GM23338 (cell line): ENCODE measurements at regions not wholly inside any gene's neighbourhood (a gene's known extent, or its start where the extent isn't known, plus 50 kb on each side); places are given as distances from the start of the nearest gene placed in this dataset.
A peak's percentile ranks its signal among the peaks of the same experiment; 100 is the strongest.

ENCODE experiments used
- ATAC-seq: fragments of 200-7000 bp; cut with Tn5 transposase; 3 replicates; pipeline ENCODE4 v1.9.1; 2020
- DNase-seq: peaks from one replicate; pipeline ENCODE4 v3.0.0-alpha.2; 2015; ENCODE audit warnings: low spot score
- H2AFZ ChIP-seq: fragments of 200-600 bp; sonication (generic); 2 replicates; pipeline ENCODE4 v1.8.0; 2016; ENCODE audit warnings: antibody characterized with exemption, mild to moderate bottlenecking, moderate library complexity
- H3F3A ChIP-seq: fragments of 200-600 bp; sonication (generic); replicated peaks from 2 replicates; pipeline ENCODE4 v1.8.0; 2017; ENCODE audit warnings: antibody characterized with exemption, mixed run types, low read depth
- H3K27ac ChIP-seq: fragments of 200-600 bp; sonication (generic); 2 replicates; pipeline ENCODE4 v1.6.1; 2016; ENCODE audit warnings: low read depth
- H3K27me3 ChIP-seq: fragments of 200-600 bp; sonication (generic); 2 replicates; pipeline ENCODE4 v1.8.0; 2016; ENCODE audit warnings: mild to moderate bottlenecking, mixed run types, moderate library complexity; ENCODE audit not compliant: insufficient read depth
- H3K36me3 ChIP-seq: fragments of 200-600 bp; sonication (generic); 2 replicates; pipeline ENCODE4 v1.8.0; 2016; ENCODE audit warnings: mild to moderate bottlenecking; ENCODE audit not compliant: insufficient read depth
- H3K4me1 ChIP-seq: fragments of 200-600 bp; sonication (generic); 2 replicates; pipeline ENCODE4 v1.8.0; 2016; ENCODE audit warnings: mild to moderate bottlenecking, moderate library complexity; ENCODE audit not compliant: insufficient read depth
- H3K4me2 ChIP-seq: fragments of 200-600 bp; sonication (generic); 2 replicates; pipeline ENCODE4 v1.7.1; 2017; ENCODE audit warnings: mixed run types
- H3K4me3 ChIP-seq: fragments of 200-600 bp; sonication (generic); 2 replicates; pipeline ENCODE4 v1.6.1; 2016; ENCODE audit warnings: mixed run types
- H3K79me2 ChIP-seq: fragments of 200-600 bp; sonication (generic); replicated peaks from 2 replicates; pipeline ENCODE4 v1.8.0; 2017; ENCODE audit warnings: mild to moderate bottlenecking; ENCODE audit not compliant: insufficient read depth
- H3K9me2 ChIP-seq: fragments of 200-600 bp; sonication (generic); 2 replicates; pipeline ENCODE4 v1.8.0; 2017; ENCODE audit not compliant: insufficient read depth
- H4K20me1 ChIP-seq: fragments of 200-600 bp; sonication (generic); replicated peaks from 2 replicates; pipeline ENCODE4 v1.8.0; 2017; ENCODE audit warnings: mild to moderate bottlenecking; ENCODE audit not compliant: insufficient read depth
- H3K27ac Mint-ChIP-seq: 2 replicates; pipeline ENCODE4 v1.8.0; 2020; ENCODE audit warnings: inconsistent platforms, mild to moderate bottlenecking, moderate library complexity, mixed read lengths
- H3K27me3 Mint-ChIP-seq: 3 replicates; pipeline ENCODE4 v1.8.0; 2022; ENCODE audit warnings: low read depth, mild to moderate bottlenecking, moderate library complexity, mixed read lengths, inconsistent platforms; ENCODE audit not compliant: insufficient read depth, poor library complexity
- H3K36me3 Mint-ChIP-seq: 3 replicates; pipeline ENCODE4 v1.8.0; 2021; ENCODE audit warnings: low read depth, mild to moderate bottlenecking, inconsistent platforms, moderate library complexity, mixed read lengths
- H3K4me1 Mint-ChIP-seq: 3 replicates; pipeline ENCODE4 v1.8.0; 2020; ENCODE audit warnings: mild to moderate bottlenecking, inconsistent platforms, mixed read lengths
- H3K4me3 Mint-ChIP-seq: 3 replicates; pipeline ENCODE4 v1.8.0; 2021; ENCODE audit warnings: moderate library complexity, mild to moderate bottlenecking, inconsistent platforms, mixed read lengths
- H3K9me3 Mint-ChIP-seq: 3 replicates; pipeline ENCODE4 v1.8.0; 2020; ENCODE audit warnings: moderate library complexity, mild to moderate bottlenecking, inconsistent platforms, mixed read lengths
- EZH2phosphoT487 ChIP-seq: fragments of 200-600 bp; sonication (generic); IDR thresholded peaks from one replicate; pipeline ENCODE4 v1.8.1; 2018; ENCODE audit warnings: antibody characterized with exemption; ENCODE audit not compliant: unreplicated experiment
- NANOG ChIP-seq: IDR thresholded peaks from 2 replicates; pipeline ENCODE4 v1.6.1; 2016; ENCODE audit warnings: antibody characterized with exemption, borderline replicate concordance
- ZNF114 ChIP-seq: fragments of 250-450 bp; sonication (Bioruptor Pico); IDR thresholded peaks from 2 replicates; pipeline ENCODE4 v1.5.0; 2020; ENCODE audit warnings: mild to moderate bottlenecking, moderate library complexity
- TF ChIP-seq, protein P1 (sequence below): fragments of 250-450 bp; sonication (Bioruptor Pico); IDR thresholded peaks from 2 replicates; pipeline ENCODE4 v1.5.0; 2020; ENCODE audit warnings: mild to moderate bottlenecking, moderate library complexity
- TF ChIP-seq, protein P2 (sequence below), 2 experiments: fragments of 200-600 bp in 1 of 2; sonication (generic) in 1 of 2; conservative IDR thresholded peaks; 2 replicates each; pipeline versions ENCODE4 v1.5.1 to v1.6.1; 2016 to 2017; ENCODE audit warnings: antibody characterized with exemption in 2 of 2, low read depth in 2 of 2, mild to moderate bottlenecking in 2 of 2, moderate library complexity in 1 of 2

DNA sequence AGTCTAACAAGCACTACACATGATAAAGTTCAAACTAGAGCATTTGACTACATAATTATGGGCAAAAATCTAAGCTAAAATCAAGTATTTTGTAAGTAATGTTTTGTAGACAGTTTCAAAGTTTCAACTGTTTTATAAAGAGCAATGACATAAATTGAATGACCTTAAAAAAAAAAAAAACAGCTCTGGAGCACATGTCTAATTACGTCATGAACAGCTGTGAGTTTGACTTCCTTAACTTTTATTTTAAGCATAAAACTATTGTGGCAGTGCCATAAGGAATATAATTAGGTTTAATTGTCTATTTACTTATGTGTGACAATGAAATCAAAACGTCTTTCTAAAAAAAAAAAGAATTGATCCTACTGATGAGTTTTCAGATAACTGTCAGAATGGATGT, 272.5 kb upstream of the LRRC7 start (continued):
- TF ChIP-seq, protein P1, sequence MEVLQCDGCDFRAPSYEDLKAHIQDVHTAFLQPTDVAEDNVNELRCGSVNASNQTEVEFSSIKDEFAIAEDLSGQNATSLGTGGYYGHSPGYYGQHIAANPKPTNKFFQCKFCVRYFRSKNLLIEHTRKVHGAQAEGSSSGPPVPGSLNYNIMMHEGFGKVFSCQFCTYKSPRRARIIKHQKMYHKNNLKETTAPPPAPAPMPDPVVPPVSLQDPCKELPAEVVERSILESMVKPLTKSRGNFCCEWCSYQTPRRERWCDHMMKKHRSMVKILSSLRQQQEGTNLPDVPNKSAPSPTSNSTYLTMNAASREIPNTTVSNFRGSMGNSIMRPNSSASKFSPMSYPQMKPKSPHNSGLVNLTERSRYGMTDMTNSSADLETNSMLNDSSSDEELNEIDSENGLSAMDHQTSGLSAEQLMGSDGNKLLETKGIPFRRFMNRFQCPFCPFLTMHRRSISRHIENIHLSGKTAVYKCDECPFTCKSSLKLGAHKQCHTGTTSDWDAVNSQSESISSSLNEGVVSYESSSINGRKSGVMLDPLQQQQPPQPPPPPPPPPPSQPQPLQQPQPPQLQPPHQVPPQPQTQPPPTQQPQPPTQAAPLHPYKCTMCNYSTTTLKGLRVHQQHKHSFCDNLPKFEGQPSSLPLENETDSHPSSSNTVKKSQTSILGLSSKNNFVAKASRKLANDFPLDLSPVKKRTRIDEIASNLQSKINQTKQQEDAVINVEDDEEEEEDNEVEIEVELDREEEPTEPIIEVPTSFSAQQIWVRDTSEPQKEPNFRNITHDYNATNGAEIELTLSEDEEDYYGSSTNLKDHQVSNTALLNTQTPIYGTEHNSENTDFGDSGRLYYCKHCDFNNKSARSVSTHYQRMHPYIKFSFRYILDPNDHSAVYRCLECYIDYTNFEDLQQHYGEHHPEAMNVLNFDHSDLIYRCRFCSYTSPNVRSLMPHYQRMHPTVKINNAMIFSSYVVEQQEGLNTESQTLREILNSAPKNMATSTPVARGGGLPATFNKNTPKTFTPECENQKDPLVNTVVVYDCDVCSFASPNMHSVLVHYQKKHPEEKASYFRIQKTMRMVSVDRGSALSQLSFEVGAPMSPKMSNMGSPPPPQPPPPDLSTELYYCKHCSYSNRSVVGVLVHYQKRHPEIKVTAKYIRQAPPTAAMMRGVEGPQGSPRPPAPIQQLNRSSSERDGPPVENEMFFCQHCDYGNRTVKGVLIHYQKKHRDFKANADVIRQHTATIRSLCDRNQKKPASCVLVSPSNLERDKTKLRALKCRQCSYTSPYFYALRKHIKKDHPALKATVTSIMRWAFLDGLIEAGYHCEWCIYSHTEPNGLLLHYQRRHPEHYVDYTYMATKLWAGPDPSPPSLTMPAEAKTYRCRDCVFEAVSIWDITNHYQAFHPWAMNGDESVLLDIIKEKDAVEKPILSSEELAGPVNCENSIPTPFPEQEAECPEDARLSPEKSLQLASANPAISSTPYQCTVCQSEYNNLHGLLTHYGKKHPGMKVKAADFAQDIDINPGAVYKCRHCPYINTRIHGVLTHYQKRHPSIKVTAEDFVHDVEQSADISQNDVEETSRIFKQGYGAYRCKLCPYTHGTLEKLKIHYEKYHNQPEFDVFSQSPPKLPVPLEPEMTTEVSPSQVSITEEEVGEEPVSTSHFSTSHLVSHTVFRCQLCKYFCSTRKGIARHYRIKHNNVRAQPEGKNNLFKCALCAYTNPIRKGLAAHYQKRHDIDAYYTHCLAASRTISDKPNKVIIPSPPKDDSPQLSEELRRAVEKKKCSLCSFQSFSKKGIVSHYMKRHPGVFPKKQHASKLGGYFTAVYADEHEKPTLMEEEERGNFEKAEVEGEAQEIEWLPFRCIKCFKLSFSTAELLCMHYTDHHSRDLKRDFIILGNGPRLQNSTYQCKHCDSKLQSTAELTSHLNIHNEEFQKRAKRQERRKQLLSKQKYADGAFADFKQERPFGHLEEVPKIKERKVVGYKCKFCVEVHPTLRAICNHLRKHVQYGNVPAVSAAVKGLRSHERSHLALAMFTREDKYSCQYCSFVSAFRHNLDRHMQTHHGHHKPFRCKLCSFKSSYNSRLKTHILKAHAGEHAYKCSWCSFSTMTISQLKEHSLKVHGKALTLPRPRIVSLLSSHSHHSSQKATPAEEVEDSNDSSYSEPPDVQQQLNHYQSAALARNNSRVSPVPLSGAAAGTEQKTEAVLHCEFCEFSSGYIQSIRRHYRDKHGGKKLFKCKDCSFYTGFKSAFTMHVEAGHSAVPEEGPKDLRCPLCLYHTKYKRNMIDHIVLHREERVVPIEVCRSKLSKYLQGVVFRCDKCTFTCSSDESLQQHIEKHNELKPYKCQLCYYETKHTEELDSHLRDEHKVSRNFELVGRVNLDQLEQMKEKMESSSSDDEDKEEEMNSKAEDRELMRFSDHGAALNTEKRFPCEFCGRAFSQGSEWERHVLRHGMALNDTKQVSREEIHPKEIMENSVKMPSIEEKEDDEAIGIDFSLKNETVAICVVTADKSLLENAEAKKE = no peak
- TF ChIP-seq NANOG = no peak
- no peak for TF ChIP-seq EZH2phosphoT487

DNA sequence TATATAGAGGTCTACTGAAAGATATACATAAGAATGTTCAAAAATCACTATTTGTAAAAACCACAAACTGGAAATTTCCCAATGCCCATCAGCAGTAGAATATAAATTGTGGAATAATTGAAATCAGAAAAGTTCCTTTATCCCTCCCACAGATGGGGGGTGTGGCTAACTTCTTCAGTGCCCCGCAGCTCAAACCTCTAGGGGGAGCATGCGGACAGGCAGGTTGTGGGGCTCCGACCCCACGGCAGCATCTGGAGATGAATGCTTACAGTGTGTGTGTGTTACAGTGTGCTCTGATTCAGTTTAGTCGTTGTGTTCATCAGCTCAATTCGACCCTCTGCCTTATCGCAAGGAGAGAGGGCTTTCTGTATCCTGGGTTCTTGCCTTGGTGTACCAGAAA, 262.1 kb upstream of the LRRC7 start:
- Mint-ChIP-seq H3K27ac (no peak overlapping the region), H3K36me3 (peaks cover 3% of the 10 kb centered on the region; the same call in 1 of the 3 replicates), H3K27me3 (peaks cover 4% of the 10 kb centered on the region), H3K9me3 (peaks cover 3% of the 10 kb centered on the region; the same call in 1 of the 3 replicates), H3K4me3 (no peak overlapping the region), H3K4me1 (no peaks in the 10 kb centered on the region)
- H2AFZ ChIP-seq = peak overlapping the region; percentile 69
- H3K36me3 ChIP-seq = no peaks in the 10 kb centered on the region
- no peak overlapping the region for H3K27ac ChIP-seq
- no peaks in the 10 kb centered on the region for H4K20me1 ChIP-seq
- ATAC-seq (peak; percentile 95), DNase-seq (peak; percentile 79)
- no peaks in the 10 kb centered on the region for H3F3A ChIP-seq
- TF ChIP-seq, protein P2, sequence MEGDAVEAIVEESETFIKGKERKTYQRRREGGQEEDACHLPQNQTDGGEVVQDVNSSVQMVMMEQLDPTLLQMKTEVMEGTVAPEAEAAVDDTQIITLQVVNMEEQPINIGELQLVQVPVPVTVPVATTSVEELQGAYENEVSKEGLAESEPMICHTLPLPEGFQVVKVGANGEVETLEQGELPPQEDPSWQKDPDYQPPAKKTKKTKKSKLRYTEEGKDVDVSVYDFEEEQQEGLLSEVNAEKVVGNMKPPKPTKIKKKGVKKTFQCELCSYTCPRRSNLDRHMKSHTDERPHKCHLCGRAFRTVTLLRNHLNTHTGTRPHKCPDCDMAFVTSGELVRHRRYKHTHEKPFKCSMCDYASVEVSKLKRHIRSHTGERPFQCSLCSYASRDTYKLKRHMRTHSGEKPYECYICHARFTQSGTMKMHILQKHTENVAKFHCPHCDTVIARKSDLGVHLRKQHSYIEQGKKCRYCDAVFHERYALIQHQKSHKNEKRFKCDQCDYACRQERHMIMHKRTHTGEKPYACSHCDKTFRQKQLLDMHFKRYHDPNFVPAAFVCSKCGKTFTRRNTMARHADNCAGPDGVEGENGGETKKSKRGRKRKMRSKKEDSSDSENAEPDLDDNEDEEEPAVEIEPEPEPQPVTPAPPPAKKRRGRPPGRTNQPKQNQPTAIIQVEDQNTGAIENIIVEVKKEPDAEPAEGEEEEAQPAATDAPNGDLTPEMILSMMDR (conservative IDR thresholded peaks at IDR 0.05; ENCODE audit: low read depth in 2 of 2) = peak; percentile 78 to 86
- no peak for TF ChIP-seq ZNF114 (CRISPR knock-in tag)
- no peaks in the 10 kb centered on the region for H3K4me1 ChIP-seq
- no peak overlapping the region for H3K4me3 ChIP-seq
- H3K79me2 ChIP-seq = no peaks in the 10 kb centered on the region
- no peaks in the 10 kb centered on the region for H3K9me2 ChIP-seq
- no peaks in the 10 kb centered on the region for H3K27me3 ChIP-seq
- no peak overlapping the region for H3K4me2 ChIP-seq
